HEK293 (cell line): ENCODE measurements at regions not wholly inside any gene's neighbourhood (a gene's known extent, or its start where the extent isn't known, plus 50 kb on each side); places are given as distances from the start of the nearest gene placed in this dataset.

Experiments
- CTCF ChIP-seq: fragments of 450-650 bp; formaldehyde crosslinking; IDR thresholded peaks from 2 replicates; pipeline ENCODE4 v1.5.1; 2016; ENCODE audit warnings: missing biosample characterization, missing genetic modification characterization
- ZNF335 ChIP-seq: fragments of 450-650 bp; formaldehyde crosslinking; conservative IDR thresholded peaks from 2 replicates; pipeline ENCODE4 v1.5.1; 2016; ENCODE audit warnings: missing biosample characterization, missing genetic modification characterization

- TF ChIP-seq ZNF335 (tag by site-specific recombination) (no peak), CTCF (no peak)
These were observed 561.0 kb upstream of the ZFHX3 start for GRCh38 chr16:73608911-73609310.
